ENCODE measurements at regions not wholly inside any gene's neighbourhood (a gene's known extent, or its start where the extent isn't known, plus 50 kb on each side); places are given as distances from the start of the nearest gene placed in this dataset.

GRCh38 chr4:130349745-130350144, 1253.8 kb downstream of the C4orf33 start:
- Histone ChIP-seq H3K4me1 (ENCODE audit: control insufficient read depth in 5 of 5, insufficient read depth in 5 of 5, low read length in 5 of 5) (no peaks in the 10 kb centered on the region), H3K9me3 (ENCODE audit: control insufficient read depth in 4 of 4, insufficient read depth in 3 of 4, low read length in 3 of 4) (no peaks in the 10 kb centered on the region), H3K36me3 (ENCODE audit: control insufficient read depth in 4 of 4, insufficient read depth in 4 of 4, low read length in 4 of 4) (no peaks in the 10 kb centered on the region), H3K4me3 (no peak overlapping the region), H3K9ac (ENCODE audit: insufficient read depth in 1 of 2, low read length in 2 of 2) (no peak overlapping the region), H3K27me3 (ENCODE audit: control insufficient read depth in 3 of 3, insufficient read depth in 3 of 3, low read length in 2 of 3) (no peaks in the 10 kb centered on the region), H3K27ac (ENCODE audit: low read depth in 1 of 2, low read length in 1 of 2) (no peak overlapping the region)
- ATAC-seq (ENCODE audit: insufficient read depth, low FRiP score) (no peak), DNase-seq (no peak)
- TF ChIP-seq, protein P1, sequence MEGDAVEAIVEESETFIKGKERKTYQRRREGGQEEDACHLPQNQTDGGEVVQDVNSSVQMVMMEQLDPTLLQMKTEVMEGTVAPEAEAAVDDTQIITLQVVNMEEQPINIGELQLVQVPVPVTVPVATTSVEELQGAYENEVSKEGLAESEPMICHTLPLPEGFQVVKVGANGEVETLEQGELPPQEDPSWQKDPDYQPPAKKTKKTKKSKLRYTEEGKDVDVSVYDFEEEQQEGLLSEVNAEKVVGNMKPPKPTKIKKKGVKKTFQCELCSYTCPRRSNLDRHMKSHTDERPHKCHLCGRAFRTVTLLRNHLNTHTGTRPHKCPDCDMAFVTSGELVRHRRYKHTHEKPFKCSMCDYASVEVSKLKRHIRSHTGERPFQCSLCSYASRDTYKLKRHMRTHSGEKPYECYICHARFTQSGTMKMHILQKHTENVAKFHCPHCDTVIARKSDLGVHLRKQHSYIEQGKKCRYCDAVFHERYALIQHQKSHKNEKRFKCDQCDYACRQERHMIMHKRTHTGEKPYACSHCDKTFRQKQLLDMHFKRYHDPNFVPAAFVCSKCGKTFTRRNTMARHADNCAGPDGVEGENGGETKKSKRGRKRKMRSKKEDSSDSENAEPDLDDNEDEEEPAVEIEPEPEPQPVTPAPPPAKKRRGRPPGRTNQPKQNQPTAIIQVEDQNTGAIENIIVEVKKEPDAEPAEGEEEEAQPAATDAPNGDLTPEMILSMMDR (IDR thresholded peaks at IDR 0.05; ENCODE audit: control extremely low read depth, extremely low read depth) = no peak
- WGBS, 2 donors = 94 to 95% methylated on average over 7 of the region's 7 CpGs

GRCh38 chr4:130356873-130357272, 1260.9 kb downstream of the C4orf33 start:
- Histone ChIP-seq H3K9ac (ENCODE audit: insufficient read depth in 1 of 2, low read length in 2 of 2) (no peak overlapping the region), H3K27me3 (ENCODE audit: control insufficient read depth in 3 of 3, insufficient read depth in 3 of 3, low read length in 2 of 3) (no peaks in the 10 kb centered on the region), H3K9me3 (ENCODE audit: control insufficient read depth in 4 of 4, insufficient read depth in 3 of 4, low read length in 3 of 4) (no peaks in the 10 kb centered on the region), H3K4me3 (no peak overlapping the region), H3K36me3 (ENCODE audit: control insufficient read depth in 4 of 4, insufficient read depth in 4 of 4, low read length in 4 of 4) (no peaks in the 10 kb centered on the region), H3K4me1 (ENCODE audit: control insufficient read depth in 5 of 5, insufficient read depth in 5 of 5, low read length in 5 of 5) (no peaks in the 10 kb centered on the region), H3K27ac (ENCODE audit: low read depth in 1 of 2, low read length in 1 of 2) (no peak overlapping the region)
- 48 to 56% methylated on average over 1 of the region's 1 CpG for WGBS, 2 donors
- DNase-seq (no peak), ATAC-seq (ENCODE audit: insufficient read depth, low FRiP score) (no peak)
- TF ChIP-seq, protein P1 (IDR thresholded peaks at IDR 0.05; ENCODE audit: control extremely low read depth, extremely low read depth) = no peak

DNA sequence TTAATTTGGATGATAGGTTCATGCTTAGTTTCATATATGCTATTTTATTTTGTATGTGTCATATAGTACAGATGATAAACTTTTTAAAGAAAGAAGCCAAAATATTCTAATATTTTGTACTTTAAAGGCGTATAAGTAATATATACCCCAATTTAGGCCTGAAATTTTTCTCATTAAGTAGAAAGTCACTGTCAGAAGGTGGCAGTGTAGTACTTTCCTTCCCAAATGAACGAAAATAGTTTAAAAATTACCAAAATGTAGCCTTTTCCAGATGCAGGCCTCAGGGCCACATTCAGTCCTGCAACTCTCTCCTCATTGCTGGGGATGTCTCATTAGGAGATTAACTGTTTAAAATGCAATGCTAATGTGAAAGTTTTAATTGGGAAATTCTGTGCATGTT, 1263.6 kb downstream of the C4orf33 start:
- Histone ChIP-seq H3K4me3 (no peak overlapping the region), H3K36me3 (ENCODE audit: control insufficient read depth in 4 of 4, insufficient read depth in 4 of 4, low read length in 4 of 4) (no peaks in the 10 kb centered on the region), H3K27me3 (ENCODE audit: control insufficient read depth in 3 of 3, insufficient read depth in 3 of 3, low read length in 2 of 3) (no peaks in the 10 kb centered on the region), H3K27ac (ENCODE audit: low read depth in 1 of 2, low read length in 1 of 2) (no peak overlapping the region), H3K4me1 (ENCODE audit: control insufficient read depth in 5 of 5, insufficient read depth in 5 of 5, low read length in 5 of 5) (no peaks in the 10 kb centered on the region), H3K9me3 (ENCODE audit: control insufficient read depth in 4 of 4, insufficient read depth in 3 of 4, low read length in 3 of 4) (no peaks in the 10 kb centered on the region), H3K9ac (ENCODE audit: insufficient read depth in 1 of 2, low read length in 2 of 2) (no peak overlapping the region)
- WGBS, 2 donors = 47 to 57% methylated on average over 2 of the region's 2 CpGs
- TF ChIP-seq, protein P1 (IDR thresholded peaks at IDR 0.05; ENCODE audit: control extremely low read depth, extremely low read depth) = no peak
- ATAC-seq (ENCODE audit: insufficient read depth, low FRiP score) = no peak
- peak in 2 of 3 donors; percentile 60 to 72 for DNase-seq

- Histone ChIP-seq H3K9me3 (ENCODE audit: control insufficient read depth in 4 of 4, insufficient read depth in 3 of 4, low read length in 3 of 4) (no peaks in the 10 kb centered on the region), H3K4me1 (ENCODE audit: control insufficient read depth in 5 of 5, insufficient read depth in 5 of 5, low read length in 5 of 5) (no peaks in the 10 kb centered on the region), H3K4me3 (no peak overlapping the region), H3K27ac (ENCODE audit: low read depth in 1 of 2, low read length in 1 of 2) (no peak overlapping the region), H3K9ac (ENCODE audit: insufficient read depth in 1 of 2, low read length in 2 of 2) (no peak overlapping the region), H3K27me3 (ENCODE audit: control insufficient read depth in 3 of 3, insufficient read depth in 3 of 3, low read length in 2 of 3) (no peaks in the 10 kb centered on the region), H3K36me3 (ENCODE audit: control insufficient read depth in 4 of 4, insufficient read depth in 4 of 4, low read length in 4 of 4) (no peaks in the 10 kb centered on the region)
- ATAC-seq (ENCODE audit: insufficient read depth, low FRiP score) (no peak), DNase-seq (no peak)
- WGBS, 2 donors = 84 to 86% methylated on average over 5 of the region's 5 CpGs
- TF ChIP-seq, protein P1 (IDR thresholded peaks at IDR 0.05; ENCODE audit: control extremely low read depth, extremely low read depth) = no peak
These were observed 1265.7 kb downstream of the C4orf33 start for GRCh38 chr4:130361616-130362015.

Measured in lung (tissue), 11 donors.